HEK293 (cell line): ENCODE measurements at regions not wholly inside any gene's neighbourhood (a gene's known extent, or its start where the extent isn't known, plus 50 kb on each side); places are given as distances from the start of the nearest gene placed in this dataset.
A peak's percentile ranks its signal among the peaks of the same experiment; 100 is the strongest.

Experiments used
- CTCF ChIA-PET: fragments of 350-600 bp; formaldehyde crosslinking; extraction: SDS; loops from one replicate; lab custom pipeline; 2021; ENCODE audit warnings: antibody characterized with exemption; lab: Yijun Ruan, JAX
- POLR2A ChIA-PET: fragments of 300-600 bp; formaldehyde crosslinking; extraction: SDS; loops from one replicate; lab custom pipeline; 2020; ENCODE audit warnings: antibody characterized with exemption, inconsistent platforms; lab: Yijun Ruan, JAX
- H3K27ac ChIP-seq: fragments of 200-500 bp; sonication (Bioruptor generic); 2 replicates; pipeline ENCODE4 v1.5.1; 2014; ENCODE audit warnings: low read depth, low read length, control low read depth, inconsistent platforms; ENCODE audit errors: extremely low read depth
- H3K36me3 ChIP-seq, 2 experiments: fragments of 200-500 bp in 1 of 2; sonication (Bioruptor generic) in 1 of 2; 1 replicate in 1 of 2; 2 replicates in 1 of 2; pipeline ENCODE4 v1.5.1; 2014 to 2017; ENCODE audit warnings: inconsistent platforms in 2 of 2, low read length in 2 of 2; ENCODE audit not compliant: control insufficient read depth in 2 of 2, insufficient read depth in 1 of 2
- H3K4me1 ChIP-seq: fragments of 200-500 bp; sonication (Bioruptor generic); 2 replicates; pipeline ENCODE4 v1.5.1; 2014; ENCODE audit warnings: mild to moderate bottlenecking, low read length, inconsistent platforms; ENCODE audit not compliant: control insufficient read depth, insufficient read depth
- H3K4me3 ChIP-seq: 2 replicates; pipeline ENCODE4 v1.5.1; 2011; ENCODE audit warnings: low read depth, mild to moderate bottlenecking, control low read depth, low read length, moderate library complexity
- H3K9me3 ChIP-seq: fragments of 200-500 bp; sonication (Bioruptor generic); 2 replicates; pipeline ENCODE4 v1.5.1; 2014; ENCODE audit warnings: low read depth, low read length, inconsistent platforms; ENCODE audit not compliant: control insufficient read depth, insufficient read depth
- EGR2 ChIP-seq: fragments of 450-650 bp; formaldehyde crosslinking; IDR thresholded peaks from 2 replicates; pipeline ENCODE4 v1.5.1; 2016; ENCODE audit warnings: low read depth, missing biosample characterization, missing genetic modification characterization
- HOXA7 ChIP-seq: sonication (generic); formaldehyde crosslinking; IDR thresholded peaks from 2 replicates; pipeline ENCODE4 v1.8.1; 2022; ENCODE audit warnings: missing genetic modification reagents, borderline replicate concordance
- KLF10 ChIP-seq: fragments of 450-650 bp; IDR thresholded peaks from 2 replicates; pipeline ENCODE4 v1.5.1; 2018; ENCODE audit warnings: missing biosample characterization, mild to moderate bottlenecking, missing genetic modification characterization
- MYNN ChIP-seq: fragments of 450-650 bp; formaldehyde crosslinking; IDR thresholded peaks from 2 replicates; pipeline ENCODE4 v1.5.1; 2016; ENCODE audit warnings: missing biosample characterization, missing genetic modification characterization, borderline replicate concordance
- RBAK ChIP-seq: fragments of 450-650 bp; formaldehyde crosslinking; IDR thresholded peaks from 2 replicates; pipeline ENCODE4 v1.5.1; 2016; ENCODE audit warnings: missing biosample characterization, missing genetic modification characterization
- SETDB1 ChIP-seq: IDR thresholded peaks from one replicate; pipeline ENCODE4 v1.6.1; 2017; ENCODE audit warnings: mild to moderate bottlenecking, low read length, moderate library complexity, mixed read lengths; ENCODE audit not compliant: insufficient read length
- YY2 ChIP-seq: fragments of 450-650 bp; formaldehyde crosslinking; IDR thresholded peaks from 2 replicates; pipeline ENCODE4 v1.5.1; 2016; ENCODE audit warnings: missing biosample characterization, missing genetic modification characterization
- ZBTB17 ChIP-seq: fragments of 450-650 bp; formaldehyde crosslinking; IDR thresholded peaks from 2 replicates; pipeline ENCODE4 v1.5.1; 2016; ENCODE audit warnings: missing biosample characterization, missing genetic modification characterization
- ZBTB7A ChIP-seq: fragments of 450-650 bp; formaldehyde crosslinking; IDR thresholded peaks from 2 replicates; pipeline ENCODE4 v1.5.1; 2016; ENCODE audit warnings: low read depth, missing biosample characterization, missing genetic modification characterization
- ZNF148 ChIP-seq: fragments of 450-650 bp; formaldehyde crosslinking; IDR thresholded peaks from 2 replicates; pipeline ENCODE4 v1.5.0; 2017; ENCODE audit warnings: missing biosample characterization, missing genetic modification characterization, borderline replicate concordance
- ZNF302 ChIP-seq: fragments of 450-650 bp; formaldehyde crosslinking; IDR thresholded peaks from 2 replicates; pipeline ENCODE4 v1.5.1; 2016; ENCODE audit warnings: missing biosample characterization, missing genetic modification characterization, low read depth
- ZNF341 ChIP-seq: fragments of 450-650 bp; formaldehyde crosslinking; IDR thresholded peaks from 2 replicates; pipeline ENCODE4; 2016; ENCODE audit warnings: low read depth, missing biosample characterization, missing genetic modification characterization
- ZNF366 ChIP-seq: fragments of 450-650 bp; formaldehyde crosslinking; conservative IDR thresholded peaks from 2 replicates; pipeline ENCODE4 v1.5.1; 2016; ENCODE audit warnings: missing biosample characterization, missing genetic modification characterization
- ZNF404 ChIP-seq: fragments of 450-650 bp; formaldehyde crosslinking; IDR thresholded peaks from 2 replicates; pipeline ENCODE4 v1.5.1; 2017; ENCODE audit warnings: missing biosample characterization, missing genetic modification characterization
- ZNF48 ChIP-seq: fragments of 450-650 bp; formaldehyde crosslinking; IDR thresholded peaks from 2 replicates; pipeline ENCODE4 v1.5.1; 2016; ENCODE audit warnings: missing biosample characterization, missing genetic modification characterization
- ZNF488 ChIP-seq: fragments of 450-650 bp; formaldehyde crosslinking; IDR thresholded peaks from 2 replicates; pipeline ENCODE4 v1.5.1; 2016; ENCODE audit warnings: missing biosample characterization, missing genetic modification characterization
- ZNF513 ChIP-seq: fragments of 450-650 bp; IDR thresholded peaks from 2 replicates; pipeline ENCODE4 v1.5.1; 2018; ENCODE audit warnings: missing biosample characterization, missing genetic modification characterization
- ZNF561 ChIP-seq: fragments of 450-650 bp; IDR thresholded peaks from 2 replicates; pipeline ENCODE4 v1.5.1; 2018; ENCODE audit warnings: missing biosample characterization, missing genetic modification characterization, borderline replicate concordance
- ZNF580 ChIP-seq: fragments of 450-650 bp; formaldehyde crosslinking; IDR thresholded peaks from 2 replicates; pipeline ENCODE4 v1.5.1; 2016; ENCODE audit warnings: missing biosample characterization, missing genetic modification characterization
- ZNF596 ChIP-seq: fragments of 450-650 bp; IDR thresholded peaks from 2 replicates; pipeline ENCODE4 v1.5.0; 2018; ENCODE audit warnings: missing biosample characterization, mild to moderate bottlenecking, missing genetic modification characterization, moderate library complexity
- ZNF692 ChIP-seq: fragments of 450-650 bp; formaldehyde crosslinking; IDR thresholded peaks from 2 replicates; pipeline ENCODE4 v1.5.1; 2016; ENCODE audit warnings: missing biosample characterization, missing genetic modification characterization
- ZNF791 ChIP-seq: fragments of 450-650 bp; formaldehyde crosslinking; IDR thresholded peaks from 2 replicates; pipeline ENCODE4 v1.5.1; 2016; ENCODE audit warnings: missing biosample characterization, missing genetic modification characterization
- ZNF843 ChIP-seq: fragments of 450-650 bp; formaldehyde crosslinking; IDR thresholded peaks from 2 replicates; pipeline ENCODE4 v1.5.1; 2016; ENCODE audit warnings: missing biosample characterization, missing genetic modification characterization
- ZSCAN23 ChIP-seq: fragments of 450-650 bp; formaldehyde crosslinking; IDR thresholded peaks from 2 replicates; pipeline ENCODE4 v1.5.1; 2016; ENCODE audit warnings: missing biosample characterization, missing genetic modification characterization
- ZSCAN5A ChIP-seq: fragments of 450-650 bp; formaldehyde crosslinking; IDR thresholded peaks from 2 replicates; pipeline ENCODE4 v1.5.1; 2016; ENCODE audit warnings: missing biosample characterization, missing genetic modification characterization

GRCh38 chr12:115763376-115763775, 514.1 kb downstream of the MED13L start:
- Histone ChIP-seq H3K4me1 (no peaks in the 10 kb centered on the region; the same call in 1 of the 2 replicates), H3K4me3 (no peak overlapping the region), H3K27ac (no peak overlapping the region), H3K9me3 (no peaks in the 10 kb centered on the region), H3K36me3 (no peaks in the 10 kb centered on the region)
- ChIA-PET POLR2A (no interaction called here), CTCF (interaction anchor here (0.6 to 1.1 kb wide), 2 partner anchors 9 to 59 kb away, joined by 3 to 5 read pairs; no protein-coding TSS in a partner anchor)
- no peak for TF ChIP-seq ZNF513

GRCh38 chr12:115762936-115763335, 514.6 kb downstream of the MED13L start:
- H3K4me1 ChIP-seq, result no peaks in the 10 kb centered on the region; the same call in 1 of the 2 replicates
- no peak overlapping the region for H3K4me3 ChIP-seq
- TF ChIP-seq ZNF341 (no peak), EGR2 (tag by site-specific recombination) (no peak), ZNF48 (tag by site-specific recombination) (no peak), HOXA7 (CRISPR knock-in tag) (no peak), ZNF366 (tag by site-specific recombination) (no peak), ZSCAN23 (no peak), ZNF843 (tag by site-specific recombination) (no peak), YY2 (tag by site-specific recombination) (no peak), ZNF596 (tag by site-specific recombination) (no peak), ZNF148 (tag by site-specific recombination) (no peak), RBAK (tag by site-specific recombination) (no peak), ZBTB7A (tag by site-specific recombination) (no peak)
- TF ChIP-seq, all 188 proteins: peak for 0
- Histone ChIP-seq H3K36me3 (no peaks in the 10 kb centered on the region), H3K9me3 (no peaks in the 10 kb centered on the region), H3K27ac (no peak overlapping the region)
- CTCF ChIA-PET, result interaction anchor here (0.6 to 1.1 kb wide), 3 partner anchors 8 to 393 kb away, joined by 3 to 5 read pairs (median 3); no protein-coding TSS in a partner anchor
- POLR2A ChIA-PET, result no interaction called here

- Histone ChIP-seq H3K27ac (no peak overlapping the region), H3K36me3 (no peaks in the 10 kb centered on the region), H3K4me1 (no peaks in the 10 kb centered on the region; the same call in 1 of the 2 replicates), H3K9me3 (no peaks in the 10 kb centered on the region), H3K4me3 (no peak overlapping the region)
- CTCF ChIA-PET, result interaction anchor here (0.6 to 0.7 kb wide), 2 partner anchors 97 to 119 kb away, joined by 3 read pairs; no protein-coding TSS in a partner anchor
- POLR2A ChIA-PET, result no interaction called here
- TF ChIP-seq ZNF580 (tag by site-specific recombination) (no peak), ZNF404 (no peak), ZNF488 (tag by site-specific recombination) (no peak), ZNF692 (tag by site-specific recombination) (no peak), ZNF302 (tag by site-specific recombination) (no peak), ZBTB17 (peak; percentile 99), ZSCAN5A (no peak), MYNN (no peak), ZNF561 (tag by site-specific recombination) (no peak), KLF10 (no peak), ZNF791 (tag by site-specific recombination) (no peak), SETDB1 (peak; percentile 45)
These were observed 515.7 kb downstream of the MED13L start for GRCh38 chr12:115761784-115762183.
